GM12864 (cell line): ENCODE measurements at regions not wholly inside any gene's neighbourhood (a gene's known extent, or its start where the extent isn't known, plus 50 kb on each side); places are given as distances from the start of the nearest gene placed in this dataset.

Source experiments
- DNase-seq: peaks from one replicate; pipeline ENCODE4 v3.0.0-alpha.2; 2011; ENCODE audit warnings: low read depth
- H3K4me3 ChIP-seq: 2 replicates; pipeline ENCODE4 v1.5.1; 2011; ENCODE audit warnings: mild to moderate bottlenecking, low read depth, low read length, control low read depth
- CTCF ChIP-seq: IDR thresholded peaks from 2 replicates; pipeline ENCODE4 v1.5.1; 2011; ENCODE audit warnings: low read depth, mild to moderate bottlenecking, moderate library complexity, low read length, control low read depth, inconsistent platforms; ENCODE audit errors: missing control alignments

DNA sequence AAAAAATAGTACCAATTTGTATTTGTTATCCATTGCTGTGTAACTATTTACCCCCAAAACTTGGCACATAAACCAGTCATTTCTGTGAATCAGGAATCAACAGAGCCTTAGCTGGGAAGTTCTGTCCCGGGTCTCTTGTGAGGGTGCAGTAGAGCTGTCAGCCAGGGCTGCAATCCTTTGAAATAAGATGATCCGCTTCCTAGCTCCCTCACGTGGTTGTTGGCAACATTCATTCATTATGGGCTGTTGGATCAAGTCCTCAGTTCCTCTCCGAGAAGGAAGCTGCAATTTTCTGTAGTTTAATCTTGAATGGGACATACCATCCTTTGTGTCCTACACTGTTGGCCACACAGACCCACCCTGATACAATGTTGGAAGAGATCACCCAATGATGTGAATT is 277.2 kb downstream of the SUCLA2 start:
- DNase-seq = no peak
- no peak overlapping the region for H3K4me3 ChIP-seq
- no peak for TF ChIP-seq CTCF

- TF ChIP-seq CTCF = no peak
- no peak overlapping the region for H3K4me3 ChIP-seq
- no peak for DNase-seq
Observed at GRCh38 chr13:47719164-47719563, 281.9 kb downstream of the SUCLA2 start.

GRCh38 chr13:47718556-47718955 is 282.5 kb downstream of the SUCLA2 start:
- no peak overlapping the region for H3K4me3 ChIP-seq
- DNase-seq = no peak
- no peak for TF ChIP-seq CTCF

GRCh38 chr13:47708386-47708785 is 292.7 kb downstream of the SUCLA2 start:
- DNase-seq = no peak
- H3K4me3 ChIP-seq = no peak overlapping the region
- TF ChIP-seq CTCF = no peak

DNA sequence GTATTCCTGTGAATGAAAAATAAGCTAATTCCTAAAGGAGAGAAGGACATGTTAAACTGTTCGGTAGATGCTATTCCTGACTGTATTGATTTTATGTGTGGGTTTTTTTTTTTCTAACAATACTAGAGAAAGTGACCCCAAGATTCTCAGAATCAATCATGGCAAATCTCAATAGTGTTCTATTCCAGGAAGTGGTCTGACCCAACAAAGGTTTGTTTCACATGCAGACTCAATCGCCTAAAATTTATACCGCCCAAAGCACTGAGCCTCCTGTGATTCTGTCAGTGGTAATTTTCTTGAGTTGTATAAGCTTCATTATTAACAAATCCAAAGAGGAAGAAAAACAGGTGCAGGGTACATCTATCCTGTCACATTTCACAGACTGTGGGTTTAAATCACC is 293.7 kb downstream of the SUCLA2 start:
- no peak for TF ChIP-seq CTCF
- no peak for DNase-seq
- H3K4me3 ChIP-seq = no peak overlapping the region

GRCh38 chr13:47705185-47705584 is 295.9 kb downstream of the SUCLA2 start:
- TF ChIP-seq CTCF = no peak
- DNase-seq = no peak
- H3K4me3 ChIP-seq = no peak overlapping the region

GRCh38 chr13:47696674-47697073 is 304.4 kb downstream of the SUCLA2 start:
- no peak overlapping the region for H3K4me3 ChIP-seq
- TF ChIP-seq CTCF = no peak
- DNase-seq = no peak
